AG20443 (cell line): ENCODE measurements at regions not wholly inside any gene's neighbourhood (a gene's known extent, or its start where the extent isn't known, plus 50 kb on each side); places are given as distances from the start of the nearest gene placed in this dataset.

Experiments
- DNase-seq: peaks from one replicate; pipeline ENCODE4 v3.0.0; 2012; ENCODE audit warnings: low spot score, mixed read lengths

DNA sequence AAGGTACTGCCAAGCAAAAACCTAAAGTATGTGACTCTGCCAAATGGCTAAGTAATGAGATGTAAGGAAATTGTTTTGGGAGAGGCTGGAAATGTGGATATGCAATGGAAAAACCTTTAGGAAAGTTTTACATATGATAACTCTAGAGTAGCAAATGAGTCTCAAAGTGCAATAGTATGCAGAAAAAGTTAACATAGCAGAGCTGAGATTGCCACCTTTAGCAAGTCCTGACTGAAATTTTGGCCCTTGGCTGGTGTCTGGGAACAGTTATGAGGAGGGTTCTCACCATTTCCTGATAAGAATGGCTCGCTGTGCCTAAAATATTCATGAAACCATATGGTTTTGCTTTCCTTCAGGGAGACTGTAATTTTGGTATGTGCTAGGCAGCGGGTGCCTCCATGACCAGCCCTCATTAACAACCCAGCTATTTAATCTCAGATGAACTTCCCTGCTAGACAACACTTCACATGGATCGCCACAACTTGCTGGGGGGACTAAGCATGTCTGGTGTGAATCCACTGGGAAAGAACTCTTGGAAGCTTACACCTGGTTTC lies 72.3 kb upstream of the ERBB4 start:
- no peak for DNase-seq

DNA sequence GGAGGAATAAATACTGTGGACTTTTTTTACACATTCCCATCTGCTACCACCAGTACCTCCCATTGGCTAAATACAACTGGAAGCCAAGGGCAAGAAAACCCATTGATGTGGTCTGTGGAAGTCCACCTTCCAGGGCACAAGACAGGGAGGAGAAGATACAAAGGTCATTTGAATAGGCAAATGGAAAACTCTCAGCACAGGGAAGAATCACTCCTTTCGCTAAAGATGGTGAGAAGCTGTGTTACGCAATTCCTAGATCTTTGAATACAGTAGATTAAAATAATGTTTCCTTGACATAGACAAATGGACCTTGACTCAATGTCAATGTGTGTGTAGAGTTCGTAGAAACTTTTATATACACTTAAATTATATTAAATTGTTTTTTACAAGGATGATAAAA lies 70.9 kb upstream of the ERBB4 start:
- DNase-seq = no peak

- DNase-seq = no peak
These were observed 68.5 kb upstream of the ERBB4 start for GRCh38 chr2:212607080-212607479.

DNA sequence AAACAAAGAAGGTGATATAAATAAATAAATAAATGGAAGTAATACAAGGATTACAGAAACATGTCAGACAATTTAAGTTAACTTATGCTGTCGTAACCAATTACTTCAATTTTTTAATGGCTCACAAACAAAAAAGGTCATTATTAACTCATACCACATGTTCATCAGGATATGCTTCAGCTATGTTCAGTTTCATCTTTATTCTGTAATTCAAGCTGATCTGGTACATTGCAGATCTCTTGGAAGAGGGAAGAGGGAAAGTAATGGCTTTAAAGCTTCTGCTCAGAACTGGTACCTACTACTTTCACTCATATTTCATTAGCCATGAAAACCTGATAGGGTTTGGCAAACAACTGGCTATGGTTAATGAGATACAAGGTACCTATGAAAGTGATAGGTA lies 67.6 kb upstream of the ERBB4 start:
- no peak for DNase-seq

DNA sequence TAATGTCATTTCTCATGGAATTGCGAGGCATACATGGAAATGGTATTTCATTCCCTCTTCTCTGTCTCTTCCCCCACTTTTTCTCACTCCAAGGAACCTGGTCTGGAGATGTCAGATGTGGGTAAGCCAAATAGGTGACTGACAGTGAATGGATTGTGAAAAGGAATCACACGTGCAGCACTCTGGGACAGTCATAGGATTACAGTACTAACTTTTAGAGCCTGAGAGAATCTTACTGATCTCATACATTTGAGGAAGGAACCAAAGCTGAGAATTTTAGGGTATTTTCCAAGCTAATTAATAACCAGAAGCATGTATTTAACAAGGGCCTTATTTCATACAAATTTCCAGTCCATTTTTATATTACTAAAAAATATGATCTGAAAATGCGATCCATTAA lies 58.1 kb upstream of the ERBB4 start:
- DNase-seq = no peak

DNA sequence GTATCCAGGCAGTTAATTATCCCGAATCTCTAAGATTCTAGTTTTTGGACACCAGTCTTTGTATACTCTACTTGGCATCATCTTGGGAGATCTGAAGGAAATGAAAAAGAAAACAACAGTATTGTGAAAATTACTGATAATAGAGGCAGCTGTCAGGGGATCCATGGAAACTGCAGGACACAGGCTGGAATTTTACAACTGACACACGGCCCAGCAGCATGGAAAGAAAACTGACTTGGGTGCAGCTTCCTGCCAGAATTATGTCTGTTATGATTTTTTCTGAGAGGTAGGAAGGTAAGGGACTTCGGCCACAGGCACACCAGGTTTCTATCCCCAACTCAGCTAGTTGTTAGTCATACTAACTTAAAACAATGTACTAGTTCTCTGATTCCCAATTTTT lies 57.7 kb upstream of the ERBB4 start:
- DNase-seq = no peak

DNA sequence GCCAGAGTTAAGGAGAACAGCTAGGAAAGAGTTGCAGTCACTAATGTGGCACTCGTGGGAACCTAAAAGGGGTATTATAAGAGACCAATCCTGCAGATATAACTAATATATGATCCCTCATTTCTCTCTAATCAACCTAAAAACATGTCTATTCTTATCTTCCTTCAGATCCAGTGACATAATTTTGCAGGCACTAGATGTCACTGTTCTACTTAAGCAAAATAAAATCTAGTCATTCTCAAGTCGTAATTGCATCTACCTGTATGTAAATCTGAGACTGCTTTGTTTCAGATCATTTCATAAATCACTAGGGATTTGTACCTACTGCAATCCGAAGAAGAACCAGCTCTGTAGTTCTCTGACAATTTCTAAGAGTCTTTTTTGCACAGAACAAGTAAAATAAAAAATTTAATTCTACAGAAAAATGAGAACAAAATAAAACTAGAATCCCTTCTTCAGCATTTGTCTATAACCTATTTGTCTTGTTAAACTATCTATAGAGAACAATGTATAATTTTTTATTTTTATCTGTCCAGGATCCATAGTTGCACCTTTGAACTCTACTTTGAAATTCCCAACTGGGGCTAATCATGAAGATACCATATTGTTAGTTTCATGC lies 56.5 kb upstream of the ERBB4 start:
- no peak for DNase-seq

DNA sequence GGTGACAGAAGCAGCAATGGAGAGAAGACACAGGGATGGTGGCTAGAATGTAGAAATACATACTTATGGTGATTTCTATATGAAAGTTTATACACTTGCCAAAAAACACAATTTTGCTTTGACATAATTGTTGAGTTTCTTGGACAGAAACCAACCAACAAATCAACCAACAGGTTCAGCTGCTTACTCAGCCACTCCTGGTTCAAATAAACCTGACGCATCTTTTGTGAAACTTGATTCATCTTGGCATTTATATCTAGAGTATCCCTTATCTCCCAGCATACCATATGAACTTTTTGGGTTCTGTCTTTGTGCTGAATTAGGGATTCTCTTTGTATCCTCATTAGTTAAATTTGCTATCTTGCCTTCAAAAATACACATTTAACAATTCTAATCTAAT lies 54.1 kb upstream of the ERBB4 start:
- no peak for DNase-seq
